ENCODE measurements at regions not wholly inside any gene's neighbourhood (a gene's known extent, or its start where the extent isn't known, plus 50 kb on each side); places are given as distances from the start of the nearest gene placed in this dataset.

DNA sequence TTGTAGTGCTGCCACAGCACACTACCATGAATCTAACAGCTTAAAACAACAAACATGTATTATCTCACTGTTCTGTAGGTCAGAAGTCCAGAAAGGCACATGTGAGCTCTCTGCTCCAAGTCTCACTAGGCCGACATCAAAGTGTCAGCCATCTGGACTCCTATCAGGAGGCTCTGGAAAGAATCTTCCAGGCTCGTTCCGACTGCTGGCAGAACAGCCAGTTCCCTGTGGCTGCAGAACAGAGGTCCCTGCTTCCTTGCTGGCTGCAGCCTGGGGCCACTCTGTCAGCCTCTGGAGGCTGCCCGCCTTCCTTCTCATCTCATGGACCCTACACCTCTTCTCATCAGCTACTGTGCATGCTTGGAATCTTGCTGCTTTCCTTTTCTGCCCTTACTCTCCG is 168.9 kb downstream of the CBLN1 start:
- no peak for DNase-seq (ENCODE audit: low spot score)
- Histone ChIP-seq H3K9me3 (ENCODE audit: control insufficient read depth in 4 of 4, low read length in 3 of 4) (no peaks in the 10 kb centered on the region), H3K4me3 (ENCODE audit: low read depth in 1 of 3, low read length in 3 of 3) (no peak overlapping the region), H3K36me3 (ENCODE audit: control insufficient read depth in 4 of 4, insufficient read depth in 3 of 4, low read depth in 1 of 4, low read length in 3 of 4) (no peaks in the 10 kb centered on the region), H3K9ac (ENCODE audit: low read depth in 1 of 2, low read length in 2 of 2) (no peak overlapping the region), H3K27me3 (ENCODE audit: control insufficient read depth in 4 of 4, insufficient read depth in 4 of 4, low read length in 3 of 4) (peaks cover 0 to 10% (median 3%) of the 10 kb centered on the region in 4 donors), H3K4me1 (ENCODE audit: control insufficient read depth in 4 of 4, insufficient read depth in 4 of 4, low read length in 3 of 4) (no peaks in the 10 kb centered on the region), H3K27ac (ENCODE audit: low read depth in 1 of 2, low read length in 2 of 2) (no peak overlapping the region)
- 41% methylated on average over 5 of the region's 5 CpGs for WGBS
- no peak for TF ChIP-seq CTCF (IDR thresholded peaks at IDR 0.05; ENCODE audit: low read depth, low read length, missing input control)
- no peak for TF ChIP-seq FOXA1 (IDR thresholded peaks at IDR 0.05)
- TF ChIP-seq HNF4A (conservative IDR thresholded peaks at IDR 0.05): no peak
- TF ChIP-seq GABPA (IDR thresholded peaks at IDR 0.05 in 1 of 2, conservative IDR thresholded peaks at IDR 0.05 in 1 of 2): no peak
- TF ChIP-seq RXRA (IDR thresholded peaks at IDR 0.05): no peak
- no peak for TF ChIP-seq EGR1 (IDR thresholded peaks at IDR 0.05; ENCODE audit: low read depth in 2 of 2)
- no peak for TF ChIP-seq FOXA2 (IDR thresholded peaks at IDR 0.05)
- TF ChIP-seq, protein P1, sequence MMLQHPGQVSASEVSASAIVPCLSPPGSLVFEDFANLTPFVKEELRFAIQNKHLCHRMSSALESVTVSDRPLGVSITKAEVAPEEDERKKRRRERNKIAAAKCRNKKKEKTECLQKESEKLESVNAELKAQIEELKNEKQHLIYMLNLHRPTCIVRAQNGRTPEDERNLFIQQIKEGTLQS (IDR thresholded peaks at IDR 0.05): no peak
- no peak for TF ChIP-seq JUND (IDR thresholded peaks at IDR 0.05)
- no peak for TF ChIP-seq TAF1 (conservative IDR thresholded peaks at IDR 0.05)
- TF ChIP-seq RAD21 (IDR thresholded peaks at IDR 0.05): no peak
- no peak for TF ChIP-seq MAX (IDR thresholded peaks at IDR 0.05)
- TF ChIP-seq NR2F2 (IDR thresholded peaks at IDR 0.05): no peak
- no peak for TF ChIP-seq ZBTB33 (IDR thresholded peaks at IDR 0.05)
- TF ChIP-seq, protein P2, sequence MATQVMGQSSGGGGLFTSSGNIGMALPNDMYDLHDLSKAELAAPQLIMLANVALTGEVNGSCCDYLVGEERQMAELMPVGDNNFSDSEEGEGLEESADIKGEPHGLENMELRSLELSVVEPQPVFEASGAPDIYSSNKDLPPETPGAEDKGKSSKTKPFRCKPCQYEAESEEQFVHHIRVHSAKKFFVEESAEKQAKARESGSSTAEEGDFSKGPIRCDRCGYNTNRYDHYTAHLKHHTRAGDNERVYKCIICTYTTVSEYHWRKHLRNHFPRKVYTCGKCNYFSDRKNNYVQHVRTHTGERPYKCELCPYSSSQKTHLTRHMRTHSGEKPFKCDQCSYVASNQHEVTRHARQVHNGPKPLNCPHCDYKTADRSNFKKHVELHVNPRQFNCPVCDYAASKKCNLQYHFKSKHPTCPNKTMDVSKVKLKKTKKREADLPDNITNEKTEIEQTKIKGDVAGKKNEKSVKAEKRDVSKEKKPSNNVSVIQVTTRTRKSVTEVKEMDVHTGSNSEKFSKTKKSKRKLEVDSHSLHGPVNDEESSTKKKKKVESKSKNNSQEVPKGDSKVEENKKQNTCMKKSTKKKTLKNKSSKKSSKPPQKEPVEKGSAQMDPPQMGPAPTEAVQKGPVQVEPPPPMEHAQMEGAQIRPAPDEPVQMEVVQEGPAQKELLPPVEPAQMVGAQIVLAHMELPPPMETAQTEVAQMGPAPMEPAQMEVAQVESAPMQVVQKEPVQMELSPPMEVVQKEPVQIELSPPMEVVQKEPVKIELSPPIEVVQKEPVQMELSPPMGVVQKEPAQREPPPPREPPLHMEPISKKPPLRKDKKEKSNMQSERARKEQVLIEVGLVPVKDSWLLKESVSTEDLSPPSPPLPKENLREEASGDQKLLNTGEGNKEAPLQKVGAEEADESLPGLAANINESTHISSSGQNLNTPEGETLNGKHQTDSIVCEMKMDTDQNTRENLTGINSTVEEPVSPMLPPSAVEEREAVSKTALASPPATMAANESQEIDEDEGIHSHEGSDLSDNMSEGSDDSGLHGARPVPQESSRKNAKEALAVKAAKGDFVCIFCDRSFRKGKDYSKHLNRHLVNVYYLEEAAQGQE (IDR thresholded peaks at IDR 0.05): no peak
- TF ChIP-seq YY1 (IDR thresholded peaks at IDR 0.05): no peak
- TF ChIP-seq HNF4G (IDR thresholded peaks at IDR 0.05): no peak
- TF ChIP-seq SP1 (IDR thresholded peaks at IDR 0.05): no peak
